ENCODE measurements at regions not wholly inside any gene's neighbourhood (a gene's known extent, or its start where the extent isn't known, plus 50 kb on each side); places are given as distances from the start of the nearest gene placed in this dataset.
"Not testable (repeated sequence)": the region's sequence is repeated elsewhere in the genome, so short reads cannot be mapped to it uniquely, and the experiment has no call there.

DNA sequence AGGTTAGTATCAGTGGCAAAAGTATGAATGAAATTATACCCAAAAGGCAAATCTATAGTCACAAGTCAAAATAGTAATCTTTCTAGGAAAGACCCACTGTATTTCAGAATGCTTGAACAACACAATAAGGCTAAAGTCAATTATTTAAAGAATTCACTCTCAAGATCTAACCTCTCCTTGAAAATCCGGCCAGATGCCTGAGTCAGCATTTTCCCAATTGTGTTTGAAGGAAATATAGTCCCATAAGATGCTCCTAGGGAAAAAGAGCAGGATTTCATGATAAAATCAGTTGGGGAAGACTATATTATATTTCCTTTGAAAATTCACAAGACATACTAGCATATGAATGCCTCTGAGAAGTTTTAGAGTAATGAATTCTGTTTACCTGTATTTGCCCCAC, 1075.0 kb downstream of the GRM8 start:
- DNase-seq = no peak

DNA sequence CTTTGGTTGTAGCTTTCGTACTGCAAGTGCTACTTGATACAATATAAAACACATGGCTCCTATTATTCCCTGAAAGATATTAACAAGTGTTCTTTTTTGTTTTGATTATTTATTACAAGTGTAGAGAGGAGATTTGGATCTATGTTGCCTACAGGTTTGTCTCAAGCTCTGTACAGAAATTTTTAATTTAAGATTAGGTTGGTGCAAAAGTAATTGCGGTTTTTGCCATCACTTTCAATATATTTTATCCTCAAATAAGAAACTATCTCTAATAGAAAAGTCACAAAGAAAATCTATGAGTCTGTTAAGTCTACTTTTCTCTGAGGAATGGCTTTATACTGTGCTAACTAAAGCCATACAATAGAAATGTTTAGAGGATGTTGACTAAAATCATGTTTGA, 1086.1 kb downstream of the GRM8 start:
- no peak for DNase-seq

DNA sequence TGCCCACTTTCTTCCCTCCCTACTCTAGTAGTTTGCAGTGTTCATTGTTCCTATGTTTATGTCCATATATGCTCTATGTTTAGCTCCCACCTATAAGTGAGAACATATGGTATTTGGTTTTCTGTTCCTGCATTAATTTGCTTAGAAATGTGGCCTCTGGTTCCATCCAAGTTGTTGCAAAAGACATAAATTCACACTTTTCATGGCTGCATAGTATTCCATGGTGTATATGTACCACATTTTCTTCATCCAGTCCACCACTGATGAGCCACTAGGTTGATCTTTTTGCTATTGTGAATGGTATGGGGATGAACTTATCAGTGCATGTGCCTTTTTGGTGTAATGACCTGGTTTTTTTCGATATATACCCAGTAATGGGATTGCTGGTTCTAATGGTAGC, 1089.1 kb downstream of the GRM8 start:
- no peak for DNase-seq

GRCh38 chr7:126157391-126157790, 1095.3 kb downstream of the GRM8 start:
- DNase-seq = peak; percentile 7

- no peak for DNase-seq
These were observed 1102.3 kb downstream of the GRM8 start for GRCh38 chr7:126150278-126150958.

DNA sequence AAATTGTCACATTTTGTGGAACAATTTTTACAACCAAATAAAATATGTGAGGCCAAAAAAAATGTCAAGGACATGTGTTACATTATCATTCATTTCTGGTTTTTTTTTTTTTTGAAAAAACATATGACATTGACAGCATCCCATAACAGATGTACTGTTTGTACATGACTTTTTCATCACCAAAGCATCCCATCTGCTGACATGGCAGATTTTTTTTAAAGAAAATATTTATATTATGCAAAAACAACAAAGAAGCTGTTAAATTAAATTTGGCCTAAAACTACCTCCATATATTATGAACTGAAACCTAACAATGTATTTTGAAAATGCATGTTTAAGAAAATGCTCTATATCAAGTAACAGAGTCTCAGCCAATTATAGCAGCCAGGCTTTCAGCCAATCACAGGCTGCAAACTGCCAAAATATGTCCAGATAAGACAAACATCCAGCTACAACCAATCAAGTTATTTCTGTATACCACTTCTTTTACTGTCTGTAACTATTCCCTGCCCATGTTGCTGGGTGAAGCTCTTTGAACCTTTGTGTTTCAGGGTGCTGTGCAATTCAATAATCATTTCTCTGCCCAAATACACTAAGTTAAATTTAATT, 1111.8 kb downstream of the GRM8 start:
- DNase-seq = no peak

- DNase-seq = no peak
These were observed 1132.8 kb downstream of the GRM8 start for GRCh38 chr7:126119981-126120380.

GRCh38 chr7:126103582-126103981, 1149.2 kb downstream of the GRM8 start:
- no peak for DNase-seq

DNA sequence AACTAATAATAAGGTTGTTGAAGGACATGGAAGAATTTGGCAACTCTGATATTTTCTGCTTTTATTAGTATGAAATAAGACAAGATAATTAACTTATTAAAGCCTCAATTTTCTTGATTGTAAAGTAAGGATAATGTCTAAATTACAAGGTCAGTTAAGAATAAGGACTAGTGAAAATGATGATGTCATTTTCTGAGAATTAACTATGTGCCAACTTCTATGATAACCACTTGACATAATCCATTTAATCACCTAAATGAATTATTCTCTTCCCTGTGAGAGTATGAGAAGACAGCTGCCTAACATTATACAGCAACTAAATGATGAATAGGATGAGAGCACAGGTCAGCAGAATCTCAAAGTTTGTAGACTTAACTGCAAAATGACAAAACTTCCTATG, 1153.4 kb upstream of the POT1 start:
- no peak for DNase-seq

- DNase-seq = no peak
These were observed 1150.0 kb upstream of the POT1 start for GRCh38 chr7:126079581-126079980.

GRCh38 chr7:126079151-126079550, 1149.5 kb upstream of the POT1 start:
- no peak for DNase-seq

DNA sequence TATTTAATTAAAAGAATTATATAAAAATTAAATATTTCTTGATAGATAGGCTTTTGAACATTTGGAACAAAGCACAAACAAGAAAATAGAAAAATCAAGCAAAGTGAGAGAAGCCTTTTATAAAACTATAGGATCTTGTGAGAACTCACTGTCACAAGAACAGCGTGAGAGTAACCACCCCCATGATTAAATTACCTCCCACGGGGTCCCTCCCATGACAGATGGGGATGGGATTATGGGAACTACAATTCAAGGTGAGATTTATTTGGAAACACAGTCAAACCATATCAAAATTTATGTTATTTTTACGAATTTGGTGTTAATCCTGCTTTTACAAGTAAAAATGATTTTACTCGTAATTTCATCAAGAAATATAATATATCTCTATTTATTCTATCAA, 1136.1 kb upstream of the POT1 start:
- DNase-seq = no peak

DNA sequence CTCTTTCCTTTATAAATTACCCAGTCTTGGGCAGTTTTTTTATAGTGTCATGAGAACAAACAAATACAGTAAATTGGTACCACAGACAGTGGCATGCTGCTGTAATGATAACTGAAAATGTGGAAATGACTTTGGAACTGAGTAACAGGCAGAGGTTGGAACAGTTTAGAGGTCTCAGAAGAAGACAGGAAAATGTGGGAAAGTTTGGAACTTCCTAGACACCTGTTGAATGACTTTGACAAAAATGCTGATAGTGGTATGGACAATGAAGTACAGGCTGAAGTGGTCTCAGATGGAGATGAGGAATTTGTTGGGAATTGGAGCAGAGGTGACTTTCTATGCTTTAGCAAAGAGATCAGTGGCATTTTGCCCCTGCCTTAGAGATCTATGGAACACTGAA, 1128.4 kb upstream of the POT1 start:
- DNase-seq = no peak

DNA sequence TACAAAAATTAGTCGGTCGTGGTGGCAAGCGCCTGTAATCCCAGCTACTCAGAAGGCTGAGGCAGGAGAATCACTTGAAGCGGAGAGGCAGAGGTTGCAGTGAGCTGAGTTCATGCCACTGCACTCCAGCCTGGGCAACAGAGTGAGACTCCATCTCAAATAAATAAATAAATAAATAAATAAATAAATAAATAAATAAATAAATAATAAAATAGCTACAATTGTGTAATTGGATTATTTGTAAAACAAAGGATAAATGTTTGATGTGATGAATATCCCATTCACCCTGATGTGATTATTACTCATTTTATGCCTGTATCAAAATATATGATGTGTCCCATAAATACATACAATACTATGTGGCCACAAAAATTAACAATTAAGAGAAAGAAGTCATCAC, 1127.0 kb upstream of the POT1 start:
- not testable (repeated sequence) for DNase-seq

- no peak for DNase-seq
These were observed 1122.6 kb upstream of the POT1 start for GRCh38 chr7:126052229-126052628.

GRCh38 chr7:126044662-126045061, 1115.0 kb upstream of the POT1 start:
- DNase-seq = no peak

DNA sequence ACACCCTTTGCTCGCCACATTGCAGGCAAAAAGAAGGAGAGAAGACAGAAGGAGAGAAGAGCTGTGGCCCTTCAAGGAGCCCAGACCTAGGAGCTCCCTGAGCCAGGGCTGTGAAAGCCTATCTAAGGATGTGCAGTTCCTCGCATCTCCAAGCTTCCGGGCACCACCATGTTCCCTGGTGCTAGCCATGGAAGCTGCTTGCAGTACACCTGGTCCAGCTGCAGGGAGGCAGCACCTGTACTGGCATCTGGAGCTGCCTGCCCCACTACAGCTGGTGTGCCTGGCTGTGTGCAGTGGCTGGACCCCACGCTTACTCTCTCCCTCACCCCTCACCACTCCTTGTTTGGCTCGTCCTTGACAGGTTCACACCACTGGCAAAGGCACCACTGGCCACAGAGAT, 1111.8 kb upstream of the POT1 start:
- DNase-seq = no peak

GRCh38 chr7:126040114-126041045, 1110.8 kb upstream of the POT1 start:
- no peak for DNase-seq

DNA sequence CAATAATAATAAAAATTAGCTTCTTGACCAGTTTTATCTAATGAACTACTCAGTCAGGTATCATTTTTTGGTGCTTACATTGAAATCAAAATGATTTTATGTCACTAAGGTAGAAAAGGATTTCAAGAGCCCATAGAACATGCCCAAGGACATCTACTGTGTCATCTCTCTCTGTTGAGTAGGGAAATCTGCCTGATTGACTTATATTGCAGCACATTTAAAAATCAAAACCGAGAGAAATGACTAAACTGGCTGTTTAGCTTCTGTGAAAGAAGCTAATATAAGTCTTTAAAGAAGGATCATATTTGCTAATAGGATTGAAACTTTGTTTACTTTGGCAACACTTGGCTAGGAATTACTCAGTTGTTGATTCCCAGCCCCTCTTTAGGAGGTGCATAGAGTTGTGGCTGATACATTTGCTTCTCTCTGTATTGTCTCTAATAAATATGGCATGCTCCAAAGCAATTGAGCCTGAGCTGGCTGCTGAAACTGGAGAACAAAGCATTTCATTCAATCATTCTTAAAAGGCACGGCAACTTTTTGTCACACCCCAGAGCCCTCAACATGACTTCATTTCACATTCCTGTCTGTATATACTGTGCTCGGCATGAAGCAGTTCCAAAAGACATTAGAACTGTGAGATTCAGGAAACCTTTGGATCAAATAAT, 1096.9 kb upstream of the POT1 start:
- peak; percentile 20 for DNase-seq

DNA sequence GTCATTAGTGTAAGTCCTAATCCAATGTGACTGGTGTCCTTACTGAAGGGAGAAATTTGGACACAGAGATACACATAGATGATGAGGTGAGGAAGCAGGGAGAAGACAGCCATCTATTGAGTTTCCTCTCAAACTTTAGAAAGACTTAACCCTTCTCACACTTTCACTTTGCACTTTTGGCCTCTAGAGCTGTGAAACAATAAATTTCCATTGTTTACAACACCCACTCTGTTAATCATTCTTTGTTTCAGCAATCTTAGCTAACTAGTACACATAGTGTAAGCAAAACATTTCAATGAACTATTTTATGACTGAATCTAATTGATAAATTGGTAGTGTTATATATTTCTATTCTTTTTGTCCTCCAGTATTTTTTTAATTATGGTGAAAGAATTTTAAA, 1092.8 kb upstream of the POT1 start:
- DNase-seq = no peak

DNA sequence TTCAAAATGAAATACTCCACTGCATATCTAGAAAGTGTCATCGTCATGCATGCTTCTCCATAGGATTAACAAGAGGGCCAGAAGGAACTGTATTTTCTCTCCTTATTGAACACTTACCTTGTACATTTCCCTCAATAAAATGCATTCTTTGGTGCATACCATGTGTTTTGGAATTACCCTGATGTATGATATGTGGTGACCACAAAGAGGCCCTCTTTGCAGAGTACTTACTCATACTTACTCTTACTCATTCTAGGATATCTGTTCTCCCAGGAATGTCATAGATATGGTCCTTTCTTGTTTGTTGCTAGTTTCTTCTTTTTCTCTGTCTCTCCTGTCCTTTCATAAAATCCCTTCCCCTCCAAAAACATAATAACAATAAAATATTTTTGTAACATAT, 1087.1 kb upstream of the POT1 start:
- DNase-seq = no peak

- no peak for DNase-seq
These were observed 1075.4 kb upstream of the POT1 start for GRCh38 chr7:126005064-126005463.

DNA sequence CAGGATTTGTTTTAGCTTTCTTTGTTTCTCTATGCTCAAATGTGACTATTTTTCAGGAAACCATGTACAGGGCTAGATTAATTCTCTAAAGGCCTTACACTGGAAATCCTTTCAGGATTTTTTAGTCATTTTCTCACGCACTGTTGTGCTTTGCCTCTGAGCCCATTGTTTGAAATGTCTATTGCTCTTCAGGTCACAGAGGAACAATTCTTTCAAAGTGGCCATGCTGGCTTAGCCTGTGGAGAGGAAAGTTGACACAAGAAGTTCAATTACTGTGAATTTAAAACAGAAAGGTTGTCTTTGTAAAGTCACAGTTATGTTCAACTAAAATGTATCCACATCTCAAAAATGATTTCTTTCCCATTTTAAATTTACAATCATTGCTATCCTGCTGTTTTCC, 1071.7 kb upstream of the POT1 start:
- DNase-seq = no peak
